HG03521 (cell line): ENCODE measurements at regions not wholly inside any gene's neighbourhood (a gene's known extent, or its start where the extent isn't known, plus 50 kb on each side); places are given as distances from the start of the nearest gene placed in this dataset.
"Not testable (repeated sequence)": the region's sequence is repeated elsewhere in the genome, so short reads cannot be mapped to it uniquely, and the experiment has no call there.

ENCODE experiments used
- ATAC-seq: cut with Tn5 transposase; IDR thresholded peaks from one replicate; pipeline ENCODE4 v1.9.1; 2021; ENCODE audit warnings: mild to moderate bottlenecking, moderate library complexity; ENCODE audit not compliant: unreplicated experiment

GRCh38 chr9:78896479-78896878 is 599.6 kb downstream of the PSAT1 start:
- no peak for ATAC-seq

- no peak for ATAC-seq
Observed at GRCh38 chr9:78898234-78898633, 601.3 kb downstream of the PSAT1 start.

- no peak for ATAC-seq
Observed at GRCh38 chr9:78899006-78899405, 602.1 kb downstream of the PSAT1 start.

GRCh38 chr9:78900500-78900899 is 603.6 kb downstream of the PSAT1 start:
- no peak for ATAC-seq

- ATAC-seq, result no peak
Observed at GRCh38 chr9:78902051-78902450, 605.1 kb downstream of the PSAT1 start.

GRCh38 chr9:78903581-78903980 is 606.7 kb downstream of the PSAT1 start:
- ATAC-seq, result no peak

- no peak for ATAC-seq
Observed at GRCh38 chr9:78904686-78905085, 607.8 kb downstream of the PSAT1 start.

GRCh38 chr9:78905387-78905786 is 608.5 kb downstream of the PSAT1 start:
- no peak for ATAC-seq

- no peak for ATAC-seq
Observed at GRCh38 chr9:78905986-78906755, 609.2 kb downstream of the PSAT1 start.

- no peak for ATAC-seq
Observed at GRCh38 chr9:78909566-78909965, 612.6 kb downstream of the PSAT1 start.

- ATAC-seq, result not testable (repeated sequence)
Observed at GRCh38 chr9:78916884-78917283, 620.0 kb downstream of the PSAT1 start.

GRCh38 chr9:78918976-78919375 is 622.1 kb downstream of the PSAT1 start:
- ATAC-seq, result no peak

- no peak for ATAC-seq
Observed at GRCh38 chr9:78919701-78920100, 622.8 kb downstream of the PSAT1 start.

GRCh38 chr9:78921341-78921740 is 624.4 kb downstream of the PSAT1 start:
- no peak for ATAC-seq

- ATAC-seq, result no peak
Observed at GRCh38 chr9:78923966-78924659, 627.2 kb downstream of the PSAT1 start.

- ATAC-seq, result no peak
Observed at GRCh38 chr9:78927099-78927940, 630.4 kb downstream of the PSAT1 start.

GRCh38 chr9:78928625-78929405 is 631.9 kb downstream of the PSAT1 start:
- ATAC-seq, result no peak

GRCh38 chr9:78930281-78930680 is 633.4 kb downstream of the PSAT1 start:
- ATAC-seq, result no peak

- ATAC-seq, result no peak
Observed at GRCh38 chr9:78932849-78933627, 636.1 kb downstream of the PSAT1 start.

GRCh38 chr9:78934880-78935279 is 636.9 kb upstream of the TLE4 start:
- ATAC-seq, result no peak
